Breast epithelium (tissue), 3 donors: ENCODE measurements at regions not wholly inside any gene's neighbourhood (a gene's known extent, or its start where the extent isn't known, plus 50 kb on each side); places are given as distances from the start of the nearest gene placed in this dataset.

Experiments
- CTCF ChIP-seq, 3 donors: fragments of 450-650 bp; IDR thresholded peaks; one replicate each; pipeline ENCODE4 v1.5.1; 2016 to 2017; ENCODE audit warnings: antibody characterized with exemption in 3 of 3, mild to moderate bottlenecking in 3 of 3, moderate library complexity in 3 of 3
- POLR2A ChIP-seq: fragments of 450-650 bp; IDR thresholded peaks from one replicate; pipeline ENCODE4 v1.6.1; 2016; ENCODE audit warnings: antibody characterized with exemption, mild to moderate bottlenecking, moderate library complexity
- POLR2AphosphoS5 ChIP-seq, 3 donors: sonication (generic); formaldehyde crosslinking; IDR thresholded peaks; one replicate each; pipeline ENCODE4 v1.6.1; 2017; ENCODE audit warnings: antibody characterized with exemption in 3 of 3

DNA sequence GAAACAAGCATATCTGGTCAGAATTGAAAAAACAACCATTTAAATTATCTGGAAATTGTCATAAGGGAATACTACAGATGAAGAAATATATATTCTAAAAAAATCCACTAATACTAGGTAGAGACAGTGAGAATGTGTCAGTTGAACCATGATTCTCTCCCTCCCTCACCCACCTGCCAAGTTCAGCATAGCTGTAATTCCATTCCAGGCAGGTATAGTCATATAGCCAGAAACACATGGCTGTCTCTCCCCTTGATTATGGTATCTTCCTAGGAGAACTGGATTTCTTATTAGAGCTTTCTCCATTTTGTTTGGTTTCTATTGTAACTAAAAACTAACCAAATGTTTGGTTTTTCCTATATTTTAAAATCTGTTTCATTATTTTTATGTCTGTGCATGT is 509.2 kb downstream of the CDH10 start:
- TF ChIP-seq CTCF (IDR thresholded peaks at IDR 0.05), result no peak
- no peak for TF ChIP-seq POLR2A
- no peak for TF ChIP-seq POLR2AphosphoS5 (IDR thresholded peaks at IDR 0.05)
